ENCODE measurements at regions not wholly inside any gene's neighbourhood (a gene's known extent, or its start where the extent isn't known, plus 50 kb on each side); places are given as distances from the start of the nearest gene placed in this dataset.

GRCh38 chr2:164078421-164078820 lies 342.6 kb upstream of the FIGN start:
- DNase-seq = no peak

- peak; percentile 40 for DNase-seq
These were observed 337.6 kb upstream of the FIGN start for GRCh38 chr2:164073101-164074074.

DNA sequence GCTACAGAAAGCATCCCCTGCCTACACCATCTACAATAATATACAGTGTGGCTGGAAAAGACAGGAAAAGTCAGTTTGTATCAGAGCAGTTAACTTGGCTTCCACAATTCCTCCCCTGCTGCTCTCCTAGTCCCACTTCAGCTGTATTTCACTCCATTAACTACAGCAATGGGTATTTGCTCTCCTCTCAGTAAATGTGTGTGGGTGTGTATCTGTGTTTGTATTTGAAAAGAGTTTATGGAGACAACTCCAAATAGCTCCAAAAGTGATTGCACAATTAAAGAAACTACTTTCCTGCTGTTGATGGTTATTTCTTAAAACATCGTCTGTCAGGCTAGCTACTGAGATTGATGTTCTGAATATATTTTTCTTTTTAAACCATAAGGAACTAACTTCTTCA lies 333.7 kb upstream of the FIGN start:
- DNase-seq = no peak

- no peak for DNase-seq
These were observed 332.3 kb upstream of the FIGN start for GRCh38 chr2:164068063-164068462.

- DNase-seq = no peak
These were observed 330.3 kb upstream of the FIGN start for GRCh38 chr2:164066095-164066494.

- DNase-seq = no peak
These were observed 329.2 kb upstream of the FIGN start for GRCh38 chr2:164065038-164065437.

DNA sequence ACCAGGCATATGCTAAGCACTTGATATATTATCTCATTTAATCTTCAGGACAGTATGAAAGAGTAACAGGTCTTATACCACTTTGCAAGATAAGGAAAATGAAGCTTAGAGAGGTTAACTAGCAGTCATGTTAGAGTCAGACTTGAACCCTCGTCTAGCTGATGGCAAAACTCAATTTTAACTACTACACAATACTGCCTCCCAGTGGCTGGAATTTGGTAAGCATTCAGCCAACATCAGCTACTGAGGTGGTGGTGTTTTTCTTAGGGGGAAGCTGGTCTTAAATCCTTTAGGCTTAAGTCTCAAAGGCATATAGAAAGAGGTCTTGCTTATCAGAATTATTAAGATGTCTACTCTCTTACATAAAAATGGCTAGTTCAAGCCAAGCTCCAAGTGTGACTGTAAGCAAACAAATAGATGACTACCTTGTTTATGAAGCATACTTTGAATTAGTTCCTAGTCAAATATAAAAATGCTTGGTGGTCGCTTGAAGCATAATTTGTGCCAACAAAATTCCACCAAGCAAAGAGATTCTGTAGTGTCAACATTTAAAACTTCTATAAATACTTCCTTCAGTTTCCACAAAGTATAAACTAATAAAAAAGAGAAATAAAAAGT lies 325.4 kb upstream of the FIGN start:
- peak; percentile 24 for DNase-seq

GRCh38 chr2:164060031-164060430 lies 324.2 kb upstream of the FIGN start:
- DNase-seq = no peak

DNA sequence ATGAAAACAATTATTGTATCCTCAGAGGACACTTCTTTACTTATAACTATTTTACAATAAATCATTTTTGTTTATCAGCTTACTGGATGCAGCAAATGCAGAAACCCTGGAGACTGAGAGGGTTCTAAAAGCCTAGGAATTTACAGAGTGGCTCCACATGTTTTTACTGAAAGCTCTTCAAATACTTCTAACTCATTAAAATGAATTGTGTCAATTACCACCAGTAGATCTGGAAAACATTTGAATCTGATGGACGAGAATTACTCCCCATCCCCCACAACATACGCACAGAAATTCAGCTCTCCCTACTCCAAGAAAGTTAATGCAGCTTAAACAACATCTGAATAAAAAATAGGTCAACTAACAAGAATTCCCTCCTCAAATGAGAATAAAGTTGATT lies 319.8 kb upstream of the FIGN start:
- DNase-seq = no peak

DNA sequence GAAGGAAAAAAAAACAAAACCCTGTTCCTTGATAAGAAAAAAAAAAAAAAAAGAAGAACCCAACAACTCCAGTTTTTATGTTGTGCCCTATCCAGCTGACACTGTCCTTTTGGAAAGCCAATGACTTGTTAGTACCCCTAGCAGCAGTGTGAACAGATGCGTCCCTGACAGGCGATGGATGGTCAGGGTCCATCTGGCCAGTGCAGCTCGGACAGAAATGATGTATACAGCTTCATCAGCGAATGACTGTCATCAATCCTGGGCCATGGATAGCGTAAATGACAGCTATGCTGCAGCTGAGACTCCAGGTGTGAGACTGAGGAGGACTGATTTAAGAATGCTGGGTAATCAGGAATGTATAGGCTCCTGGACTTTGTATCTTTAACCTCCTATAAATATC lies 318.8 kb upstream of the FIGN start:
- peak; percentile 21 for DNase-seq

DNA sequence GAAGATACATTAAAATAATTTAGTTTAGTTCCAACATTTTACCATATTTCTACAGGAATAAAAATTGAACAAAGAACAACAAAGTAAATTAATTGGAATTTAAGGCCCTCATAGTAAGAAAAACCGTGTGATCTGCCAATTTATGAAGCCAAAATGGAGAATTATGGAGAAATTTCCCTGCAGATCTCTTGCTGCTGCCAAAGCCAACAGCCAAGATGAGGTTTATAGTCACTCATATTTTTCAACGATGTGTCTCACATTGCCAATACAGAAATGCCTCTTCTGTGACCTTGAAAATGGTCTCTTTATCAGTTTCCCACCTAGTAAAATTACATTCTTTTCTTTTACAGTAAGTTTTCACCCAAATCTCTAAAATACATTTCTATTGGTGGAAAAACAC lies 317.2 kb upstream of the FIGN start:
- DNase-seq = no peak

- DNase-seq = no peak
These were observed 316.2 kb upstream of the FIGN start for GRCh38 chr2:164052006-164052405.

DNA sequence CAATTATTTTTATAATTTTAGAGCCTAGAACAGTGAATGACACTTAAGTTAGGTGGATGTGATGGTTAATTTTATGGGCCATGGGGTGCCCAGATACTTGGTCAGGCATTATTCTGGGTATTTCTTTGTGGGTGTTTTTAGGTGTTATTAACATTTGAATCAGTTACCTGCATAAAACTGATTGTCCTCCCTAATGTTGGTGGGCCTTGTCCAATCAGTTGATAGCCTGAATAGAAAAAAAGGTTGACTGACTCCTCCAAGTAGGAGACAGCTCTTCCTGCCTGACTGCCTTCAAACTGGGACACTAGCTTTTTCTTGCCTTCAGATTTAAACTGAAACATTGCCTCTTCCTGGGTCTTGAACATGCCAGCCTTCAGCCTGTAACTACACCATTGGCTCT lies 312.9 kb upstream of the FIGN start:
- DNase-seq = no peak

DNA sequence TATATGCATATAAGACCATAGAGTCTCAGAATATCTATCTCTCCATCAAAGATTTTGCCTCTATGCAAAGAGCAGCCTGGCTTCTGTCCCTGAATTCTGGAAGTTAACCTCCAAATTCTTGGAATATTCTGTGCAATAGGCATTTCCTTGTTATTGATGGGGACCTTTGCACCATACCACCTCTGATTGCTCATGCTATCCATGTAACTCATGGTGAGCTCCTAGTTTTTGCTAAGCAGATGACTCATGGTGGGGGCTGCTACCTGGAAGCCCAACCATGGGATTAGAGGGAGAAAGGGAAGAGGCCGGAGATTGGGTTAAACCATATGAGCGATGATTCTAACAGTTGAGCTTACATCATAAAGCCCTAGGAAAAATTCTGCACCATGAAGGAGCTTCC lies 310.2 kb upstream of the FIGN start:
- DNase-seq = no peak

DNA sequence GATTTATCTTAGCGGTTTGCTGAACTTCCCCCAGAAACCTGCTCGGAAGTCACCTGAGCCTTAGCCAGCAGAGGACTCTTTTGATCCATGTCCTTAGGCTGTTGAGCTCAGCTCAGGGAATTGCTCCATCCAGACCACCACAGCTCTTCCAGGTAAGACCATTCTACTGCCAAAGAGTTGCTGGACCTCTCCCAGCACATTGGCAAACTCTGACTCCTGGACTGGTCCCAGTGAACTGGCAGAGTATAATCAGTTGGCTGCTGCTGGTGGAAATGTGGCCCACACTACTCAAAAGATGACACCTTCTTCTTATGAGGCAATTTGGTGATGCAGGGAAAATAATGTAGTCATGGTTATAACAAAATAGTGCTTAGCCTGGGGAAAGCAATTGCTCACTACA lies 308.8 kb upstream of the FIGN start:
- DNase-seq = no peak

- DNase-seq = no peak
These were observed 303.5 kb upstream of the FIGN start for GRCh38 chr2:164039270-164039669.

GRCh38 chr2:164032995-164033394 lies 297.2 kb upstream of the FIGN start:
- DNase-seq = no peak

GRCh38 chr2:164030623-164031022 lies 294.8 kb upstream of the FIGN start:
- no peak for DNase-seq

DNA sequence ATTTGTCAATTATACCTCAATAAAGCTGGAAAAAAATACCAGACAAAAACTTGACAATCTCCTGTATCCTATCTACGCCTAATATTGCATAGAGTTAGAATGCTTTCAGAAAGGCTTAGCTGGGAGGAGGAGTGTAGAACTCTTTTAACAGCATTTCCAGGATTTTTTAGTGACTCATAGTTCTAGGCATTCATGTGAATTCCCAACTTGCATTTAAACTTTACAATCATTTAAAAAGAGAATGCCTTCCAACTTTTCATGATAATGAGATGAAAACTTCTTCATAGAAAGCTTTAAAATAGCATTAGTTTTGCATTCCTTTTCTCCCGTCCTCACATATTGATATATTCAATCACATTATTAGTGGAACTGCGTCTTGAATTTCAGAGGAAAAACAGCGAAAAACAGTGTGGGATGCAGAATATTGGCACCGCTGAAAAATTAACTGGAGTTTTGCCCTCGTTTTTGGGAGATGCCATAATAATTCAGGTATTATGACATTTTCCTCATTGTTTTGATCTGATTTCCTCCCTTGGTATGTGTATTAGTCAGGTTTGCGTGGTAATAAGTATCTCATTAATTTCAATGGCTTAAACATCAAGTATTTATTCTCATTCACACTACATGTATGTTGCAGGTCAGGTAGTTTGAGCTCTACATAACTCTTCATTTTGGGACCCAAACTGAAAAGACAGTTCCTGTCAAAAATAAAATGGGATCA lies 293.2 kb upstream of the FIGN start:
- no peak for DNase-seq

DNA sequence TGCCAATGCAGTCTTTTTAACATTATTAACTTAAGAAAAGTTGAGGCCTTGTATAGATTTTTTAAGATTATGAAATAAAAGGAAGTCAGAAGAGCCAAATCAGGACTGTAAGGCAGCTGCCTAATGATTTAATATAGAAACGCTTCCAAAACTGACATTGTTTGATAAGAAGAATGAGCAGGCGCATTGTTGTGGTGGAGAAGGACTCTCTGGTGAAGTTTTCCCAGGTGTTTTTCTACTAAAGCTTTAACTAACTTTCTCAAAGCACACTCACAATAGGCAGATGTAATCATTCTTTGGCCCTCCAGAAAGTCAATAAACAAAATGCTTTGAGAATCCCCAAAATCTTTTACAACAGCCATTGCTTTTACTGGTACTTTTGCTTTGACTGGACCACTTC lies 288.6 kb upstream of the FIGN start:
- no peak for DNase-seq

- no peak for DNase-seq
These were observed 288.1 kb upstream of the FIGN start for GRCh38 chr2:164023896-164024295.

DNA sequence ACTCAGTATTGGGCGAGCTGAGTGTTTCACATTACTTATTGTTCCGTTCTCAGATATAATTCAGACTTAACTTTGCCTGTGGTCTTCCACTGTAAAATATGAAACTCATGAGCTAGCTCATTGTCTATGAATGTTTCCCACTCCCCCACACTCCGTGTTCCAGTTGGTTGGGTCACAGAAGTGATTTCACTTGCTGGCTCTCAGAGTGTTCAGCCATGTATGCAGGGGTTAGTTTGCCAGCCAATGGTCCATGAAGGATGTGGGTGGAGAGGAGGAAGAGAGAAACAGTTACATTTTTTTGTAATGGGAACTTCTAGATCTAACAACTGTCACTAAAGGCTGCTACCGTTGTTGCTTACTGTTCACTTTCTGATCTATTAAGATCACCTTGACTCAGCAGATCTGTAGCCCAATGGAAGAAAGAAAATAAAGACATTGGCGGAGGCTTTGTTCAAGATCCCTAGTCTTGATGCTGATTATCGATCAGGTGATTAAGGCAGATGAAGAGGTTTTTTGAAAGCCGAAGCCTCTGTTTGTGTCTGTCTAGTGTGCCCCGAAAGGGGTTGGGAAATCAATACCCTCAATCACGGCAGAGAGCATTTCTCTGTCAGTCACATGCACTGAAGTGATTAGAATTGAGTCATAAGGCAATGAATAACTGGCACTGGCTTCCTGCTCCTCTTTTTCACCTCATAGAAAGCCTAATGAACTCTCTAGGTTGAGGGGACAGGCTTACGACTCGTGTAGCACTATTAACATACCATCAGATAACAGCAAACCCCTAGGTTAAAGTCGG lies 279.7 kb upstream of the FIGN start:
- DNase-seq = peak; percentile 63

GRCh38 chr2:164014791-164015190 lies 279.0 kb upstream of the FIGN start:
- no peak for DNase-seq

Measured in retina (tissue), 1 donor.